ENCODE measurements at regions not wholly inside any gene's neighbourhood (a gene's known extent, or its start where the extent isn't known, plus 50 kb on each side); places are given as distances from the start of the nearest gene placed in this dataset.

DNA sequence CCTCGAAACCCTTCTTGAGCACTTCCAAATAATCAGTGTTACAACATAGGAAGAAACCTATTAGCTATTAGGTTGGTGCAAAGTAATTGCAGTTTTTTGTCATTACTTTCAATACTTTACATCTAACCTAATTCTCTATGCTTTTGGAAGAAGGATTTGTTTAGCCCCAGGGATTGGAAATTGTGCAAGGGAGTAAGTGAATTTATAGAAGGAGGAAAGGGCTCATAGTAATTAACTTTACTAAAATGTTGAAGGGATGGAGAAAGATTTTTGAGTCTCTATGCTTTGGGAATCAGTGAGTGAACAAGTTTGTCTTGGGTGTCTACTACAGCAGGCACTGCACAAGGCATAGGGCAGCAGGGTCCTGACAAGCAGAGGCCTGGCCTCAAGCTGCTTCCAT lies 261.1 kb downstream of the EN1 start:
- no peaks in the 10 kb centered on the region for H3K4me1 ChIP-seq
- DNase-seq (ENCODE audit: low read depth in 1 of 2, low spot score in 1 of 2) (no peak), ATAC-seq (no peak), FAIRE-seq (no peak)
- TF ChIP-seq MYC (IDR thresholded peaks at IDR 0.05; ENCODE audit: borderline replicate concordance, low read length): no peak
- TF ChIP-seq KDM5A (IDR thresholded peaks at IDR 0.05): no peak
- TF ChIP-seq FOSL2 (IDR thresholded peaks at IDR 0.05): no peak
- TF ChIP-seq FOSL2 (CRISPR knock-in tag; IDR thresholded peaks at IDR 0.05): no peak
- TF ChIP-seq, protein P1, sequence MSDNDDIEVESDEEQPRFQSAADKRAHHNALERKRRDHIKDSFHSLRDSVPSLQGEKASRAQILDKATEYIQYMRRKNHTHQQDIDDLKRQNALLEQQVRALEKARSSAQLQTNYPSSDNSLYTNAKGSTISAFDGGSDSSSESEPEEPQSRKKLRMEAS (IDR thresholded peaks at IDR 0.05): no peak
- no peak for TF ChIP-seq CEBPB (IDR thresholded peaks at IDR 0.05)
- TF ChIP-seq KDM1A (IDR thresholded peaks at IDR 0.05; ENCODE audit: low read depth): no peak
- TF ChIP-seq FOSB (CRISPR knock-in tag; IDR thresholded peaks at IDR 0.05): no peak
- no peak for TF ChIP-seq GATA3 (IDR thresholded peaks at IDR 0.05; ENCODE audit: borderline replicate concordance)
- TF ChIP-seq, protein P2, sequence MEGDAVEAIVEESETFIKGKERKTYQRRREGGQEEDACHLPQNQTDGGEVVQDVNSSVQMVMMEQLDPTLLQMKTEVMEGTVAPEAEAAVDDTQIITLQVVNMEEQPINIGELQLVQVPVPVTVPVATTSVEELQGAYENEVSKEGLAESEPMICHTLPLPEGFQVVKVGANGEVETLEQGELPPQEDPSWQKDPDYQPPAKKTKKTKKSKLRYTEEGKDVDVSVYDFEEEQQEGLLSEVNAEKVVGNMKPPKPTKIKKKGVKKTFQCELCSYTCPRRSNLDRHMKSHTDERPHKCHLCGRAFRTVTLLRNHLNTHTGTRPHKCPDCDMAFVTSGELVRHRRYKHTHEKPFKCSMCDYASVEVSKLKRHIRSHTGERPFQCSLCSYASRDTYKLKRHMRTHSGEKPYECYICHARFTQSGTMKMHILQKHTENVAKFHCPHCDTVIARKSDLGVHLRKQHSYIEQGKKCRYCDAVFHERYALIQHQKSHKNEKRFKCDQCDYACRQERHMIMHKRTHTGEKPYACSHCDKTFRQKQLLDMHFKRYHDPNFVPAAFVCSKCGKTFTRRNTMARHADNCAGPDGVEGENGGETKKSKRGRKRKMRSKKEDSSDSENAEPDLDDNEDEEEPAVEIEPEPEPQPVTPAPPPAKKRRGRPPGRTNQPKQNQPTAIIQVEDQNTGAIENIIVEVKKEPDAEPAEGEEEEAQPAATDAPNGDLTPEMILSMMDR (IDR thresholded peaks at IDR 0.05): no peak
- TF ChIP-seq, protein P3, sequence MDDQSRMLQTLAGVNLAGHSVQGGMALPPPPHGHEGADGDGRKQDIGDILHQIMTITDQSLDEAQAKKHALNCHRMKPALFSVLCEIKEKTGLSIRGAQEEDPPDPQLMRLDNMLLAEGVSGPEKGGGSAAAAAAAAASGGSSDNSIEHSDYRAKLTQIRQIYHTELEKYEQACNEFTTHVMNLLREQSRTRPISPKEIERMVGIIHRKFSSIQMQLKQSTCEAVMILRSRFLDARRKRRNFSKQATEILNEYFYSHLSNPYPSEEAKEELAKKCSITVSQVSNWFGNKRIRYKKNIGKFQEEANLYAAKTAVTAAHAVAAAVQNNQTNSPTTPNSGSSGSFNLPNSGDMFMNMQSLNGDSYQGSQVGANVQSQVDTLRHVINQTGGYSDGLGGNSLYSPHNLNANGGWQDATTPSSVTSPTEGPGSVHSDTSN (IDR thresholded peaks at IDR 0.05): no peak
- no peak for TF ChIP-seq RAD21 (conservative IDR thresholded peaks at IDR 0.05 in 1 of 2, IDR thresholded peaks at IDR 0.05 in 1 of 2)
- TF ChIP-seq, protein P4, sequence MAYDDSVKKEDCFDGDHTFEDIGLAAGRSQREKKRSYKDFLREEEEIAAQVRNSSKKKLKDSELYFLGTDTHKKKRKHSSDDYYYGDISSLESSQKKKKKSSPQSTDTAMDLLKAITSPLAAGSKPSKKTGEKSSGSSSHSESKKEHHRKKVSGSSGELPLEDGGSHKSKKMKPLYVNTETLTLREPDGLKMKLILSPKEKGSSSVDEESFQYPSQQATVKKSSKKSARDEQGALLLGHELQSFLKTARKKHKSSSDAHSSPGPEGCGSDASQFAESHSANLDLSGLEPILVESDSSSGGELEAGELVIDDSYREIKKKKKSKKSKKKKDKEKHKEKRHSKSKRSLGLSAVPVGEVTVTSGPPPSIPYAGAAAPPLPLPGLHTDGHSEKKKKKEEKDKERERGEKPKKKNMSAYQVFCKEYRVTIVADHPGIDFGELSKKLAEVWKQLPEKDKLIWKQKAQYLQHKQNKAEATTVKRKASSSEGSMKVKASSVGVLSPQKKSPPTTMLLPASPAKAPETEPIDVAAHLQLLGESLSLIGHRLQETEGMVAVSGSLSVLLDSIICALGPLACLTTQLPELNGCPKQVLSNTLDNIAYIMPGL (CRISPR knock-in tag; IDR thresholded peaks at IDR 0.05; ENCODE audit: borderline replicate concordance): no peak
- no peak for TF ChIP-seq HOXA7 (CRISPR knock-in tag; IDR thresholded peaks at IDR 0.05)
- no peak for TF ChIP-seq ZSCAN20 (CRISPR knock-in tag; IDR thresholded peaks at IDR 0.05)
- TF ChIP-seq, protein P5, sequence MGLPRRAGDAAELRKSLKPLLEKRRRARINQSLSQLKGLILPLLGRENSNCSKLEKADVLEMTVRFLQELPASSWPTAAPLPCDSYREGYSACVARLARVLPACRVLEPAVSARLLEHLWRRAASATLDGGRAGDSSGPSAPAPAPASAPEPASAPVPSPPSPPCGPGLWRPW (IDR thresholded peaks at IDR 0.05): no peak
- TF ChIP-seq, protein P6, sequence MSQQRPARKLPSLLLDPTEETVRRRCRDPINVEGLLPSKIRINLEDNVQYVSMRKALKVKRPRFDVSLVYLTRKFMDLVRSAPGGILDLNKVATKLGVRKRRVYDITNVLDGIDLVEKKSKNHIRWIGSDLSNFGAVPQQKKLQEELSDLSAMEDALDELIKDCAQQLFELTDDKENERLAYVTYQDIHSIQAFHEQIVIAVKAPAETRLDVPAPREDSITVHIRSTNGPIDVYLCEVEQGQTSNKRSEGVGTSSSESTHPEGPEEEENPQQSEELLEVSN (IDR thresholded peaks at IDR 0.05; ENCODE audit: borderline replicate concordance, low read depth): no peak
- ChIA-PET CTCF (no interaction called here), POLR2A (no interaction called here)
- H3K27ac ChIP-seq: no peak overlapping the region
- 17% methylated on average over 1 of the region's 1 CpG for WGBS (ENCODE audit: missing lambda C conversion rate)
- H3K4me2 ChIP-seq: no peak overlapping the region
- H3K4me3 ChIP-seq: no peak overlapping the region
- no peaks in the 10 kb centered on the region for H3K9me3 ChIP-seq

DNA sequence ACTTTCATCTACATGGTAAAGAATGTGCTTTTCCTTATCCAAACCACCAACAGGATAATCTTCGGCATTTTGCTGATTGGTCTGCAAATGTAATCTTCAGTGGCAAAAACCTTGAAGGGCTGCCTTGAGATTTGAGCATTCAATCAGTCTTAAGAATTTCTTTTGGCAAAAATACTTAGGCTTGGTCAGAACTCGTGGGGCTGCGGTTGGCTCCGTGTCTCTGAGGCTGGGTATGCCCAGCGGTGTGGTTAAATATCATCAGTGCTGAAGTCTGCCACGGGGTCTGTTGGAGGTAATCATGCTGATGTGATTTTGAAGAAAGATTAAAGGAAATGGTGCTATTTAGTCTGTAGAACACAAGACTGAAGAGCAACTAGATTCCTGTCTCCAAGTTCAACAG lies 262.6 kb downstream of the EN1 start:
- ChIA-PET CTCF (no interaction called here), POLR2A (no interaction called here)
- Histone ChIP-seq H3K9me3 (no peaks in the 10 kb centered on the region), H3K4me3 (no peak overlapping the region), H3K4me1 (no peaks in the 10 kb centered on the region), H3K27ac (no peak overlapping the region), H3K4me2 (no peak overlapping the region)
- WGBS (ENCODE audit: missing lambda C conversion rate): 9% methylated on average over 6 of the region's 6 CpGs
- DNase-seq (ENCODE audit: low read depth in 1 of 2, low spot score in 1 of 2) (no peak), FAIRE-seq (no peak), ATAC-seq (no peak)
- no peak for TF ChIP-seq TP53 (CRISPR knock-in tag; IDR thresholded peaks at IDR 0.05)
- no peak for TF ChIP-seq HOXB5 (CRISPR knock-in tag; IDR thresholded peaks at IDR 0.05)
- TF ChIP-seq, protein P6 (IDR thresholded peaks at IDR 0.05; ENCODE audit: borderline replicate concordance, low read depth): no peak
- TF ChIP-seq FOSB (CRISPR knock-in tag; IDR thresholded peaks at IDR 0.05): no peak
- TF ChIP-seq CBX8 (IDR thresholded peaks at IDR 0.05): no peak
- TF ChIP-seq RAD21 (conservative IDR thresholded peaks at IDR 0.05 in 1 of 2, IDR thresholded peaks at IDR 0.05 in 1 of 2): no peak
- TF ChIP-seq RARB (CRISPR knock-in tag; IDR thresholded peaks at IDR 0.05): no peak
- TF ChIP-seq FOXS1 (CRISPR knock-in tag; IDR thresholded peaks at IDR 0.05): no peak
- TF ChIP-seq, protein P2 (IDR thresholded peaks at IDR 0.05): no peak
- TF ChIP-seq GATA3 (IDR thresholded peaks at IDR 0.05; ENCODE audit: borderline replicate concordance): no peak
- no peak for TF ChIP-seq RCOR1 (IDR thresholded peaks at IDR 0.05; ENCODE audit: low read depth, low read length)
- no peak for TF ChIP-seq KDM1A (IDR thresholded peaks at IDR 0.05; ENCODE audit: low read depth)
- TF ChIP-seq POLR2A (IDR thresholded peaks at IDR 0.05; ENCODE audit: low read length): no peak
- TF ChIP-seq EHF (CRISPR knock-in tag; IDR thresholded peaks at IDR 0.05): no peak
- TF ChIP-seq ESRRA (IDR thresholded peaks at IDR 0.05; ENCODE audit: borderline replicate concordance, low read length): no peak
